NCI-H1105 treated with DMSO at 0.1 percent for 48 hours (cell line): ENCODE measurements at regions not wholly inside any gene's neighbourhood (a gene's known extent, or its start where the extent isn't known, plus 50 kb on each side); places are given as distances from the start of the nearest gene placed in this dataset.
"Not testable (repeated sequence)": the region's sequence is repeated elsewhere in the genome, so short reads cannot be mapped to it uniquely, and the experiment has no call there.

ENCODE experiments used
- DNase-seq: peaks from one replicate; lab custom pipeline; 2025; lab: John Stamatoyannopoulos, UW

- DNase-seq = not testable (repeated sequence)
These were observed 272.2 kb downstream of the CD83 start for GRCh38 chr6:14389776-14390175.

GRCh38 chr6:14390805-14391204 is 273.2 kb downstream of the CD83 start:
- no peak for DNase-seq

GRCh38 chr6:14393910-14394309 is 276.3 kb downstream of the CD83 start:
- DNase-seq = no peak

GRCh38 chr6:14396392-14396791 is 278.8 kb downstream of the CD83 start:
- DNase-seq = no peak

- no peak for DNase-seq
These were observed 279.4 kb downstream of the CD83 start for GRCh38 chr6:14396826-14397517.

- no peak for DNase-seq
These were observed 279.9 kb downstream of the CD83 start for GRCh38 chr6:14397518-14397901.

- DNase-seq = no peak
These were observed 281.4 kb downstream of the CD83 start for GRCh38 chr6:14398953-14399352.

- no peak for DNase-seq
These were observed 282.1 kb downstream of the CD83 start for GRCh38 chr6:14399635-14400034.

GRCh38 chr6:14401246-14401645 is 283.7 kb downstream of the CD83 start:
- no peak for DNase-seq

GRCh38 chr6:14406614-14407331 is 289.2 kb downstream of the CD83 start:
- DNase-seq = no peak

GRCh38 chr6:14408446-14408845 is 290.9 kb downstream of the CD83 start:
- DNase-seq = no peak

GRCh38 chr6:14412026-14412425 is 294.5 kb downstream of the CD83 start:
- DNase-seq = no peak

GRCh38 chr6:14415452-14415851 is 297.9 kb downstream of the CD83 start:
- DNase-seq = no peak

- DNase-seq = no peak
These were observed 299.8 kb downstream of the CD83 start for GRCh38 chr6:14417377-14417776.

- not testable (repeated sequence) for DNase-seq
These were observed 301.7 kb downstream of the CD83 start for GRCh38 chr6:14419224-14419623.

GRCh38 chr6:14422061-14422460 is 304.5 kb downstream of the CD83 start:
- DNase-seq = no peak

GRCh38 chr6:14422917-14423316 is 305.3 kb downstream of the CD83 start:
- DNase-seq = no peak

- DNase-seq = no peak
These were observed 305.8 kb downstream of the CD83 start for GRCh38 chr6:14423330-14423729.

GRCh38 chr6:14423955-14424354 is 306.4 kb downstream of the CD83 start:
- no peak for DNase-seq

GRCh38 chr6:14425805-14426204 is 308.2 kb downstream of the CD83 start:
- no peak for DNase-seq

- DNase-seq = no peak
These were observed 308.7 kb downstream of the CD83 start for GRCh38 chr6:14426281-14426680.

- DNase-seq = no peak
These were observed 310.7 kb downstream of the CD83 start for GRCh38 chr6:14428269-14428668.

- no peak for DNase-seq
These were observed 311.8 kb downstream of the CD83 start for GRCh38 chr6:14429396-14429795.

- DNase-seq = no peak
These were observed 312.6 kb downstream of the CD83 start for GRCh38 chr6:14430218-14430617.
